ENCODE measurements at regions not wholly inside any gene's neighbourhood (a gene's known extent, or its start where the extent isn't known, plus 50 kb on each side); places are given as distances from the start of the nearest gene placed in this dataset.

- FAIRE-seq, result no peak
- Histone ChIP-seq H3K9me3 (ENCODE audit: control insufficient read depth in 2 of 2, insufficient read depth in 1 of 2, low read depth in 1 of 2, low read length in 1 of 2) (peaks cover 0 to 2% of the 10 kb centered on the region in 2 donors), H3K36me3 (ENCODE audit: control insufficient read depth in 3 of 3, insufficient read depth in 2 of 3, low read depth in 1 of 3, low read length in 3 of 3) (no peaks in the 10 kb centered on the region), H3K27me3 (ENCODE audit: control insufficient read depth in 3 of 3, insufficient read depth in 3 of 3, low read length in 3 of 3) (no peaks in the 10 kb centered on the region), H3K4me1 (ENCODE audit: control insufficient read depth in 3 of 3, insufficient read depth in 2 of 3, low read depth in 1 of 3, low read length in 2 of 3) (no peaks in the 10 kb centered on the region), H3K4me3 (ENCODE audit: low read depth in 1 of 3, low read length in 3 of 3) (no peak overlapping the region), H3K27ac (ENCODE audit: low read depth in 1 of 3, low read length in 2 of 3) (no peak overlapping the region)
- DNase-seq, result no peak
Measured at GRCh38 chr9:80061096-80061495, 489.3 kb downstream of the TLE4 start.

GRCh38 chr9:80059979-80060378 lies 488.2 kb downstream of the TLE4 start:
- 84 to 94% (median 90%) methylated on average over 5 of the region's 5 CpGs for WGBS, 3 donors
- no peaks in the 10 kb centered on the region for H3K36me3 ChIP-seq (ENCODE audit: control insufficient read depth in 3 of 3, insufficient read depth in 2 of 3, low read depth in 1 of 3, low read length in 3 of 3)
- H3K27me3 ChIP-seq (ENCODE audit: control insufficient read depth in 3 of 3, insufficient read depth in 3 of 3, low read length in 3 of 3), result no peaks in the 10 kb centered on the region
- no peak for FAIRE-seq
- no peak for DNase-seq
- no peaks in the 10 kb centered on the region for H3K4me1 ChIP-seq (ENCODE audit: control insufficient read depth in 3 of 3, insufficient read depth in 2 of 3, low read depth in 1 of 3, low read length in 2 of 3)
- no peak overlapping the region for H3K4me3 ChIP-seq (ENCODE audit: low read depth in 1 of 3, low read length in 3 of 3)
- H3K27ac ChIP-seq (ENCODE audit: low read depth in 1 of 3, low read length in 2 of 3), result no peak overlapping the region
- peaks cover 0 to 2% of the 10 kb centered on the region in 2 donors for H3K9me3 ChIP-seq (ENCODE audit: control insufficient read depth in 2 of 2, insufficient read depth in 1 of 2, low read depth in 1 of 2, low read length in 1 of 2)

DNA sequence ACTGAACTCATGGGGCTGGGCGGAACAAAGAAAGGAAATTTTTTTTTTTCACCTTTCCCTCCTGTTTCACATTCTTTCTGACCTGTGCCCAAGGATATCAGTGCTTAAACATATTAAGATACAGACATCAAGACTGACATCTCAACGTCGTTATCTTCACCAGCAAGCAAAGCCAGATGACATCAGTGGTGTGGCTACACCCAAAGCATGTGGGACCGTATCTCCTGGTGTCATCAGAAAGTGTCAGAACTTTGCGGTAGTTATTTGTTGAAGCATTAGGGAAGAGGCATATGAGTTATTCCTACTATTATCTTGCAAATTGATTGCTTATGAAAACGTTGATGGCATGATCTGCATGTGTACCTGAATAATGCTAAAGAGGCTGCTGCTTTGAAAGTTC lies 487.4 kb downstream of the TLE4 start:
- no peaks in the 10 kb centered on the region for H3K4me1 ChIP-seq (ENCODE audit: control insufficient read depth in 3 of 3, insufficient read depth in 2 of 3, low read depth in 1 of 3, low read length in 2 of 3)
- H3K27ac ChIP-seq (ENCODE audit: low read depth in 1 of 3, low read length in 2 of 3), result no peak overlapping the region
- H3K9me3 ChIP-seq (ENCODE audit: control insufficient read depth in 2 of 2, insufficient read depth in 1 of 2, low read depth in 1 of 2, low read length in 1 of 2), result peaks cover 0 to 2% of the 10 kb centered on the region in 2 donors
- H3K27me3 ChIP-seq (ENCODE audit: control insufficient read depth in 3 of 3, insufficient read depth in 3 of 3, low read length in 3 of 3), result no peaks in the 10 kb centered on the region
- no peaks in the 10 kb centered on the region for H3K36me3 ChIP-seq (ENCODE audit: control insufficient read depth in 3 of 3, insufficient read depth in 2 of 3, low read depth in 1 of 3, low read length in 3 of 3)
- FAIRE-seq (no peak), DNase-seq (no peak)
- 32 to 62% (median 54%) methylated on average over 6 of the region's 6 CpGs for WGBS, 3 donors
- no peak overlapping the region for H3K4me3 ChIP-seq (ENCODE audit: low read depth in 1 of 3, low read length in 3 of 3)

GRCh38 chr9:80052830-80053229 lies 481.1 kb downstream of the TLE4 start:
- H3K4me3 ChIP-seq (ENCODE audit: low read depth in 1 of 3, low read length in 3 of 3), result no peak overlapping the region
- FAIRE-seq (no peak), DNase-seq (no peak)
- no peaks in the 10 kb centered on the region for H3K36me3 ChIP-seq (ENCODE audit: control insufficient read depth in 3 of 3, insufficient read depth in 2 of 3, low read depth in 1 of 3, low read length in 3 of 3)
- H3K4me1 ChIP-seq (ENCODE audit: control insufficient read depth in 3 of 3, insufficient read depth in 2 of 3, low read depth in 1 of 3, low read length in 2 of 3), result no peaks in the 10 kb centered on the region
- H3K9me3 ChIP-seq (ENCODE audit: control insufficient read depth in 2 of 2, insufficient read depth in 1 of 2, low read depth in 1 of 2, low read length in 1 of 2), result peaks cover 0 to 3% of the 10 kb centered on the region in 2 donors
- no peaks in the 10 kb centered on the region for H3K27me3 ChIP-seq (ENCODE audit: control insufficient read depth in 3 of 3, insufficient read depth in 3 of 3, low read length in 3 of 3)
- 92 to 96% (median 93%) methylated on average over 1 of the region's 1 CpG for WGBS, 3 donors
- no peak overlapping the region for H3K27ac ChIP-seq (ENCODE audit: low read depth in 1 of 3, low read length in 2 of 3)

DNA sequence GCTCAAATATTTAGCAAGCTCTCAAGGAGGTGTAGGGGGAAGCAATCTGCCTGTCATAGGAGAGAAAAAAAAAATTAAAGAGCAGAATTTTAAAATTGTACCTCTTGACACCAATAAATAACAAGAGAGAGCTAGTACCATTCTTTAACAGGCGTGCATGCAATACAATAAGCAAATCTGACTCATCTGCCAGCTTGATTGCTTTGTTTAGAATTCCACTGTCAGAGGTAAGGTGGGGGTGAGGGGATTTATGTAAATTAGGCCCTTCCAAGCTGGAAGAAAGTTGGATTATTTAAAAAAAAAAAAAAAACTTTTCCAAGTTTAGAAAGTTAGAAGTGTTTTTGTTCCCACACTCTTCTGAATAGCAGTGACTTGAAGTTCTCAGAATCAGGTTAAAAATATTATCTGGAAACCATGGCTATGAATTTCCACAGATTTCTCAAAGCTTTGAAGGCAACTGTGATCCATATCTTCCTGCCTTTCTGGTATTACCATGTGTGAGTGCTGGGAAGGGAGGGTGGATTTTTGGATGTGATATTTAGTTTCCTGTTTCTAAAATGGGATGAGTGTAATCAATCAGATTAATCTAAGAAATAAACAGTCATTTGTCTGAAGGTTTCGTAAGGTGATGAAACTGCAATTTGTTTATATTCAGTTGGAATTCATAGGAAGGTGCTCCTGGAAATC lies 477.5 kb downstream of the TLE4 start:
- Histone ChIP-seq H3K36me3 (ENCODE audit: control insufficient read depth in 3 of 3, insufficient read depth in 2 of 3, low read depth in 1 of 3, low read length in 3 of 3) (no peaks in the 10 kb centered on the region), H3K4me3 (ENCODE audit: low read depth in 1 of 3, low read length in 3 of 3) (no peak overlapping the region), H3K9me3 (ENCODE audit: control insufficient read depth in 2 of 2, insufficient read depth in 1 of 2, low read depth in 1 of 2, low read length in 1 of 2) (peaks cover 0 to 3% of the 10 kb centered on the region in 2 donors), H3K4me1 (ENCODE audit: control insufficient read depth in 3 of 3, insufficient read depth in 2 of 3, low read depth in 1 of 3, low read length in 2 of 3) (no peaks in the 10 kb centered on the region), H3K27ac (ENCODE audit: low read depth in 1 of 3, low read length in 2 of 3) (no peak overlapping the region), H3K27me3 (ENCODE audit: control insufficient read depth in 3 of 3, insufficient read depth in 3 of 3, low read length in 3 of 3) (no peaks in the 10 kb centered on the region)
- FAIRE-seq, result no peak
- no peak for DNase-seq
- WGBS, 3 donors, result 57 to 71% (median 62%) methylated on average over 2 of the region's 2 CpGs

DNA sequence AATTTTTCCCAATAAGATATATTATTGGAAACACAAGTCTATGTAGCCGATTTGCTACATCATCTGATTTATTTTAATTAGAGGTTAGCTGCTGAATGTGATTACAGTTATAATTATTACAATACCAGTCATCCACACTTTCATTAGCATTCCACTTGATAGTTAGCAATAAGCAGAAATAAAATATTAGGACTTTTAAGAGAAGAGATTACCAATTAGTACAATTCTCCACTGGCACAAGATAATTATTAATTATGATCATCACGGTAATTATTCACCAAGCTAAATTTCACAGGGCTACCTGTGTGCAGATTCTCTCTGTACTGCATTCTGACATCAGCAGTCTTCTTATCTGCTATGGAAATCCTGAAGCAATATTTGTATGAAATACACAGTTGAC lies 474.7 kb downstream of the TLE4 start:
- H3K4me1 ChIP-seq (ENCODE audit: control insufficient read depth in 3 of 3, insufficient read depth in 2 of 3, low read depth in 1 of 3, low read length in 2 of 3), result no peaks in the 10 kb centered on the region
- FAIRE-seq (no peak), DNase-seq (no peak)
- no peaks in the 10 kb centered on the region for H3K27me3 ChIP-seq (ENCODE audit: control insufficient read depth in 3 of 3, insufficient read depth in 3 of 3, low read length in 3 of 3)
- H3K9me3 ChIP-seq (ENCODE audit: control insufficient read depth in 2 of 2, insufficient read depth in 1 of 2, low read depth in 1 of 2, low read length in 1 of 2), result no peaks in the 10 kb centered on the region
- no peaks in the 10 kb centered on the region for H3K36me3 ChIP-seq (ENCODE audit: control insufficient read depth in 3 of 3, insufficient read depth in 2 of 3, low read depth in 1 of 3, low read length in 3 of 3)
- no peak overlapping the region for H3K4me3 ChIP-seq (ENCODE audit: low read depth in 1 of 3, low read length in 3 of 3)
- no peak overlapping the region for H3K27ac ChIP-seq (ENCODE audit: low read depth in 1 of 3, low read length in 2 of 3)
- 90 to 97% (median 90%) methylated on average over 2 of the region's 2 CpGs for WGBS, 3 donors

GRCh38 chr9:80041821-80042220 lies 470.1 kb downstream of the TLE4 start:
- H3K27me3 ChIP-seq (ENCODE audit: control insufficient read depth in 3 of 3, insufficient read depth in 3 of 3, low read length in 3 of 3), result no peaks in the 10 kb centered on the region
- no peaks in the 10 kb centered on the region for H3K4me1 ChIP-seq (ENCODE audit: control insufficient read depth in 3 of 3, insufficient read depth in 2 of 3, low read depth in 1 of 3, low read length in 2 of 3)
- DNase-seq (no peak), FAIRE-seq (no peak)
- H3K27ac ChIP-seq (ENCODE audit: low read depth in 1 of 3, low read length in 2 of 3), result no peak overlapping the region
- H3K36me3 ChIP-seq (ENCODE audit: control insufficient read depth in 3 of 3, insufficient read depth in 2 of 3, low read depth in 1 of 3, low read length in 3 of 3), result no peaks in the 10 kb centered on the region
- WGBS, 3 donors, result 75 to 90% (median 76%) methylated on average over 4 of the region's 4 CpGs
- no peak overlapping the region for H3K4me3 ChIP-seq (ENCODE audit: low read depth in 1 of 3, low read length in 3 of 3)
- H3K9me3 ChIP-seq (ENCODE audit: control insufficient read depth in 2 of 2, insufficient read depth in 1 of 2, low read depth in 1 of 2, low read length in 1 of 2), result no peaks in the 10 kb centered on the region

DNA sequence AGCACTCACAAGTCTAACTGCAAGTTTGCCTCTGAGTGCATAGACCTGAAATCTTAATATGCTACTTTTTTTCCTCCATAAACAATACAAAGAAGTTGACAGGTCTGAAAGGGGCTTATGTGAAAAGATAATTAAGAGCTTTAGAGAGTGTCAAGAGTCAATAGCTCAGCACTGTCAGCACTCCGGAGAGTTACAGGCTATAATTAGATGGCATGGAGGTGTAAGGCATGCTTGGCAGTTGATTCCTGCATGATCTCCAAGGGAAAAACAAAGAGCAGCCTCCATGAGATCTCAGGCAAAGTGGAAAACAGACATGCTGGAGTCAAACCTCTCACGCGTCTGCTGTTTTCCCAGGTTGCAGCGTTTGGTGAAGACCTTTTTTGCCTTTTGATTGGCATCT lies 468.7 kb downstream of the TLE4 start:
- no peak for FAIRE-seq
- Histone ChIP-seq H3K27ac (ENCODE audit: low read depth in 1 of 3, low read length in 2 of 3) (no peak overlapping the region), H3K4me3 (ENCODE audit: low read depth in 1 of 3, low read length in 3 of 3) (no peak overlapping the region), H3K4me1 (ENCODE audit: control insufficient read depth in 3 of 3, insufficient read depth in 2 of 3, low read depth in 1 of 3, low read length in 2 of 3) (no peaks in the 10 kb centered on the region), H3K27me3 (ENCODE audit: control insufficient read depth in 3 of 3, insufficient read depth in 3 of 3, low read length in 3 of 3) (no peaks in the 10 kb centered on the region), H3K9me3 (ENCODE audit: control insufficient read depth in 2 of 2, insufficient read depth in 1 of 2, low read depth in 1 of 2, low read length in 1 of 2) (no peaks in the 10 kb centered on the region), H3K36me3 (ENCODE audit: control insufficient read depth in 3 of 3, insufficient read depth in 2 of 3, low read depth in 1 of 3, low read length in 3 of 3) (no peaks in the 10 kb centered on the region)
- DNase-seq, result no peak
- WGBS, 3 donors, result 77 to 81% (median 80%) methylated on average over 4 of the region's 4 CpGs

DNA sequence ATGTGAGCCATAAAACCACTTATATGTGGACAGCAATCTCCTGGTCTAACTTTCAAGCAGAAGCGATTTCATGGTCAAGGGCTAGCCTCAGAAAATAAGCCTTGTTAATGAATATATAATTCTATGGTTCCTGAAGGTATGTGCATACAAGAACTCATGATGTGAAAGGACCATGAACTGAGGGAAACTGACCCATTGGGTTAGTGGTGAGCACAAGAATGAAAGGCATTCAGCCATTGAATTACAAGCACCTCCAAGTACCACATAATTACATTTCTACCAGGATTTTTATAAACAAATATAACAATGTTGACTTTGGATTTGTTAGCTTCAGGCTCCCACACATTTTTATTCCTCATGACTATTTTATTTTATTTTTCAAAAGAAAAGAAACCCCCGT lies 459.0 kb downstream of the TLE4 start:
- no peaks in the 10 kb centered on the region for H3K27me3 ChIP-seq (ENCODE audit: control insufficient read depth in 3 of 3, insufficient read depth in 3 of 3, low read length in 3 of 3)
- WGBS, 3 donors, result 72 to 81% (median 78%) methylated on average over 2 of the region's 2 CpGs
- no peak overlapping the region for H3K4me3 ChIP-seq (ENCODE audit: low read depth in 1 of 3, low read length in 3 of 3)
- FAIRE-seq (no peak), DNase-seq (no peak)
- H3K36me3 ChIP-seq (ENCODE audit: control insufficient read depth in 3 of 3, insufficient read depth in 2 of 3, low read depth in 1 of 3, low read length in 3 of 3), result no peaks in the 10 kb centered on the region
- H3K4me1 ChIP-seq (ENCODE audit: control insufficient read depth in 3 of 3, insufficient read depth in 2 of 3, low read depth in 1 of 3, low read length in 2 of 3), result no peaks in the 10 kb centered on the region
- no peak overlapping the region for H3K27ac ChIP-seq (ENCODE audit: low read depth in 1 of 3, low read length in 2 of 3)
- peaks cover 0 to 4% of the 10 kb centered on the region in 2 donors for H3K9me3 ChIP-seq (ENCODE audit: control insufficient read depth in 2 of 2, insufficient read depth in 1 of 2, low read depth in 1 of 2, low read length in 1 of 2)
